GM18511 (cell line): ENCODE measurements at regions not wholly inside any gene's neighbourhood (a gene's known extent, or its start where the extent isn't known, plus 50 kb on each side); places are given as distances from the start of the nearest gene placed in this dataset.
A peak's percentile ranks its signal among the peaks of the same experiment; 100 is the strongest.
"Not testable (repeated sequence)": the region's sequence is repeated elsewhere in the genome, so short reads cannot be mapped to it uniquely, and the experiment has no call there.

Source experiments
- ATAC-seq: cut with Tn5 transposase; IDR thresholded peaks from one replicate; pipeline ENCODE4 v1.9.1; 2021; ENCODE audit warnings: mild to moderate bottlenecking, moderate library complexity; ENCODE audit not compliant: unreplicated experiment

GRCh38 chr10:125554753-125555152 is 128.2 kb downstream of the TEX36 start:
- no peak for ATAC-seq

DNA sequence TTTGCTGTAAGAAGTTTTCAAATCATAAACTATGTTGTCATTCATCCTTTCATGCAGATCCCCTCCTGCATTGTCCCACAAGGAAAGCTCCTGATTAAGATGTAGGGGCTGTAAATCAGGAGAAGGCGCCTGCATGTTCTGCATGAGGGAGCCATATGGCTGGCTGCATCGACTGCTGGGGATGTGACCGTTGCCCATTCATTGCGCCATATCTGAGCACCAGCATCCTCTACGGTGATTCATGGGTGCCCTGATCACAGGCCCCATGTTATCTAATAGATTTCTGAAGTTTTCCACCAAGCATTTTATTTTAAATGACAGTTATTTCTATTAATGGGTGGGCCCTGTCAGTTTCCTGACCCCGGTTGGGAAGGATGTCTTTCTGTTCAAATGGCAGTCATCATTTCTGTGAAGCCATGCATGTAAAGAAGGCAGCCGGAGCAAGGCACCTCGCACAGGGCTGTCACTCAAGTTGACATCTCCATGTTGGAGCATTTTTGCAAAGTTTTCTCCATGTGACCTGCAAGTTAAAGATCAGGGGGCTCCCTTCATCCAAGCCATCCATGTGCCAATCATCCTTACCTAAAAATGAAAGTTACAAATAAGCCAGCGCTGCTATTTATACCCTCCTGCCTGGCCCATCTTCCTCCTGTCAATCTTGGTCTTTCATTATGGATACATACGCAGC is 128.8 kb downstream of the TEX36 start:
- no peak for ATAC-seq

GRCh38 chr10:125553091-125553490 is 129.9 kb downstream of the TEX36 start:
- ATAC-seq, result no peak

DNA sequence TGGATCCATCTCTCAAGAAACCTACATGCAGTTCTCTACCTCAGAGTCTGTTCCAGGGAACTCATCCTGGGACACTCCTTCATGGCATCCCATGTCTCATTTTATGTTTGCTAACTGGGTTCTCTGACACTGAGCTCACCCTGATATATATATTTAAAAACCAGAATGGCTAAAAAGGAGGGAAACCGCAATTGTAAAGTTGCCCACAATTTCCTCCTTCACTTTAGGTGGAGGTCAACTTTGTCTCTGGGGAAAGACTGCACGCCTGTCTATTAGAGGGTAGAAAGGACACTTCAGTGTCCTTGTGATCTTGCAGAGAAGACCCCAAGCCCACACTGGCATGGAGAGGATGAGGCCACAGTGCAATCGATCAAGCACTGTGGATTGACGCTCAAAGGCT is 131.7 kb downstream of the TEX36 start:
- ATAC-seq, result no peak

DNA sequence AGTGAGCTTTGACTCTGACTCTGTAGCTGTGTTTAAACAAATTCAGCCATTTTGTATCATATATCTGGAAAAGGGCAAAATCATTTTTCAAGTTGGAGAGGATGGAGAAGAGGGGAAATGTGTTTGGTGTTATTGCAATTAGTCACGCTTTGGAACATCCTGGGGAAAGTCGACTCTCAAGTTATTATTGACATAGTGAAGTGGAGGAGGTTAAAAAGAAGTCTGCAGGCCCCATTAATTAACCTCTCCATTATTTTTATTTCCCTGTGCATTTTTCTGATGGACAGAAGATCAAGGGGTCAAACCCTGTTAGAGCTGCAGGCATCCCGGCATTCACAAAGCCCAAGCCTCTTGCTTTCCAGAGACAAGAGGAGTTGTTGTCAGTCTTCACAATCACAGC is 132.6 kb downstream of the TEX36 start:
- no peak for ATAC-seq

- no peak for ATAC-seq
Observed at GRCh38 chr10:125549653-125550052, 133.3 kb downstream of the TEX36 start.

GRCh38 chr10:125548878-125549277 is 134.1 kb downstream of the TEX36 start:
- no peak for ATAC-seq

DNA sequence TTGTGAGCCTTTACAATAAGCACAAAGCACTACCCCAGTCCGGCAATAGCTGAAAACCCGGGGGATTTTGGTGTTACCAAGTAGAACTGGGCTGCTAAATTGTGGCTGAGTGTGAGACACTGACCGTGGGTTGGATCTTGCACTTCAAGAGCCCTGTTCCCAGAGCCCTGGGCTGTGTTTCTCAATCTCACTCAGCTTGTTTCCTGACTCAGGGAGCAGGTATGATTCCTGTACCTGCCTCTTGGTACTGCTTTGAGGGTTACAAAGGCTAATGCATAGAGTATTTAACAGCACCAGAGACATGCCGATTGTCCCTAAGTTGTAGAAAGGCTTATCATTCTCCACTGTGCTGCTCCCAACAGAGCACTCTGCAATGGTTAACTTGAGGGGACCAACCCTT is 134.6 kb downstream of the TEX36 start:
- ATAC-seq, result no peak

DNA sequence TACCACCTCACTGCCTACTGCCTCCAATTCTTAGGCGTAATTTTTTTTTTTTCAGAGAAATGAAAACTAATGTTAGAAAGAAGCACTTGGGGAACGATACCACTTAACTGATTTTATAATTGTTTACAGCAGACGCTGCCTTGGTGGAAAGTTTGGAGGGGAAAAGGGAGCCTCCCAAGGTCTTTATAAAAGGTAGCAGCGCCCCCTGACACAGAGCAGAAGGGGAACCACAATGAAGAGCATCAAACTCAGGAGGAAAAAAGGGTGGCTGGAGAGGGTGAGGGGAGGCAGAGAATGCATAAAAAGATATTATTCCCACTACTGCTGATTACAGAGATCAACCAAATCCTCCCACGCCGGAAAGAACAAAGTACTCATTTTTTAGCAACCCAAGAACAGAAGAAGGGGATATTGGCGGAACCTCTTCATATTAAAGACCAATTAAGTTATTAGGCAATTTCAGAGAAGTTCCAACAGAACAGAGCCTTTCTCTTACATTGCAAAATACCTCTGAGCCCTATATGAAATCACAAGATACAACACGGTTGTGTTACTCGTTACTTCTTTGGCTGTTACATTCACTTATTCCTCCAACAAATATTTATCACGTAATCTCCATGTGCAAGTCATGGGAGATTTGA is 135.8 kb downstream of the TEX36 start:
- ATAC-seq, result no peak

DNA sequence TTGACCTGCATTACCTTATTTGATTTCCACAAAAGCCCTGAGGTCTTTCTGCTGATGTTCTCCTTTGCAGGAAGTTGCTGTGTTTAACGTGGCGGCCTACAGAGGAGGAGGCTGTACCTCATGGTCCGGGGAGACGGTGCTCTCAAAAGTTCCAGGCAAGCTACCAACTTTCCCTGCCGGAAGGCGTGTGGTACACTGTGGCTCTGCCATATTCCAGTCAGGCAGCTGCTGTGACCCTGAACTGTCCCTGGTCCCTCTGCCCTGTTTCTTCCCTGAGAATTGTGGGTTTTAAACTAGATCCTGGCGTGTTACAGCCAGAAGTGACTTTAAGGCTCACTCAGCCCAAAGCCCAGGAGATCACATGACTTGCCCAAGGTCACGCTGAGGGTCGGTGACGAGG is 139.2 kb downstream of the TEX36 start:
- ATAC-seq, result no peak

GRCh38 chr10:125538947-125539731 is 143.8 kb downstream of the TEX36 start:
- ATAC-seq, result no peak

DNA sequence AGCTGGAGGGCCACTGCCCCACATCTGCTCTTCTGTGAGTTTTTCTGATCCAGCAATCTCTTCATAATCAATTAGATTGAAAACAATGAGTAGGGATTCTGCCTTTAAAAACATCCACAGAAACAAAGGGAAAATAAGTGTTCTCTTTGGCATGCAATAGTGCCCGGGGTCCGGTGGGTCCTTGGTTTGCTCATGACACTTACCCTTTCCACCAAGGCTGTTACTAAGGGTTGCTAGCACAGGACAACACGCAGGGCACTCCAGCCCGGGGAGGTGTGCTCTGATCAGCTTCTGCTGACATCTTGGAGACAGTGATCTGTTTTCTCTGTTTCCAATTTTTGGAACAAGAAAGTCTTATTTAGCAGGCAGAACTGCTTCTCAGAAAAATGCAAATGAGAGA is 146.7 kb downstream of the TEX36 start:
- no peak for ATAC-seq

GRCh38 chr10:125535559-125535958 is 147.4 kb downstream of the TEX36 start:
- ATAC-seq, result no peak

DNA sequence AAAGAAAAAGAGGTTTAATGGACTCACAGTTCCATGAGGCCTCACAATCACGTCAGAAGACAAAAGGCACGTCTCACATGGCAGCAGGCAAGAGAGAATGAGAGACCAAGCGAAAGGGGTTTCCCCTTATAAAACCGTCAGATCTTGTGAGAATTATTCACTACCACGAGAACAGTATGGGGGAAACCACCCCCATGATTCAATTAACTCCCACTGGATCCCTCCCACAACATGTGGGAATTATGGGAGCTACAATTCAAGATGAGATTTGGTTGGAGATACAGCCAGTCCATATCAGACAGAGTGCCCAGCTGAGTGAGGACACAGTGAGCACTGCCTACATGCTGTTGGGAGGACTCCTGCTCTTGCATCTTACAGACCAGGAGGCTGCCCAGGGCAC is 148.4 kb downstream of the TEX36 start:
- ATAC-seq, result no peak

- ATAC-seq, result no peak
Observed at GRCh38 chr10:125533866-125534265, 149.1 kb downstream of the TEX36 start.

DNA sequence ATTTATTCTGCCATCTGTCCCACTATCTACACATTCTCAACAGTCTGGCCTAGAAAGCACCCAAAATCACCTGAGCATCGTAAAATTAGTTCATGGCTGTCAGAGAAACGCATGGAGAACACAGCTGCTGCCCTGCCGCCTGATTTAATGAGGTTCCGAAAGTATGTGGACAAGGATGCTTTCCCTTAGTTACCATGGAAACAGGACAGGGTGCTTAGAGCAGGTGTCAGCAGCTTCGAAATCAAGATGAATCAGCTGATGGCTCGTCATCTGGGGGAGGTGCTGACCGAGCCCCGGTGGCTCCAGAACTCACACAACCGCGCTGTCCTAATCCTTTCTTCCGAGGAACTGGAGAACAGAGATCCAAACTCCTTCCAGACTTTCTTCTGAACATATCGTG is 151.5 kb downstream of the TEX36 start:
- no peak for ATAC-seq

DNA sequence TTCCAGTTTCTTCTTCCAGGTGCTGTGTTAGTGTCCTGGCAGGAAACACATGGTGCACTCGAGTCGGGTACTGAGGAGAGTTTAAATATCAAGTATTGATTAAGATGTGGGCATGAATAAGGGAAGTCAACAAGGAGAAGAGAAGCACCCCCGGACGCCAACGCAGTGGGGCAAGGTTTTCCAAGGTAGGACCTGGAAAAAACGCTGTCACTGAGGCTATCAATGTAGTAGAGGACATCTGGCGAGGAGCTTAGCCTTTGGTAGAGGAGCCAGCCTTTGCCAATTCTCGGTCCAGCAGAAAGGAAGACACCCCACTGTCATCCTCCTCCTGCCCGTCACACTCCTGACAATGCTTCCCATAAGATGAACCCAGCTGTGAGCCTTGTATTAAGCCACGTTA is 159.6 kb downstream of the TEX36 start:
- no peak for ATAC-seq

GRCh38 chr10:125521721-125522680 is 161.0 kb downstream of the TEX36 start:
- peak; percentile 80 for ATAC-seq

DNA sequence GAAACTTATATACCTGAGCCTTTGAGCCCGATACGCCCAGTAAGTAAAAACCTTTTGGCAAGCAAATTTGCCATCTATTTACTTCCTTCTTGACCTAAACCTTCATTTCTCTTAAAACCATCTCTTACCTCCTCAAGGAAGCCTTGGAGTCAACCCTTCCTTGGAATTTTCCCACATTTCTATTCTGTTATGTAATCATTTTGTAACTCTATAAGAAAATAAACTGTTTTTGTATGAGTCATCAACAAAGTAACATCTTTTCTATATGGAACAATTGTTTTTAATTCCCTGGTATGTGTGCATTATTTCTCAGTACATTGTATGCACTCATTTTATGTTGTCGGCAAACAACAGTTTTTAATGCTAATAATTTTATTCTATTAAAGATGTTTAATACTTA is 162.0 kb downstream of the TEX36 start:
- ATAC-seq, result no peak

- ATAC-seq, result not testable (repeated sequence)
Observed at GRCh38 chr10:125518397-125518796, 164.6 kb downstream of the TEX36 start.

- no peak for ATAC-seq
Observed at GRCh38 chr10:125515571-125515970, 167.4 kb downstream of the TEX36 start.
